GM18867 (cell line): ENCODE measurements at regions not wholly inside any gene's neighbourhood (a gene's known extent, or its start where the extent isn't known, plus 50 kb on each side); places are given as distances from the start of the nearest gene placed in this dataset.
A peak's percentile ranks its signal among the peaks of the same experiment; 100 is the strongest.
"Not testable (repeated sequence)": the region's sequence is repeated elsewhere in the genome, so short reads cannot be mapped to it uniquely, and the experiment has no call there.

Source experiments
- ATAC-seq: cut with Tn5 transposase; IDR thresholded peaks from one replicate; pipeline ENCODE4 v1.9.1; 2021; ENCODE audit warnings: mild to moderate bottlenecking, moderate library complexity; ENCODE audit not compliant: unreplicated experiment

GRCh38 chr17:64773836-64774761 is 112.0 kb upstream of the SMURF2 start:
- ATAC-seq, result peak; percentile 30

- no peak for ATAC-seq
Measured at GRCh38 chr17:64773386-64773835, 111.3 kb upstream of the SMURF2 start.

- no peak for ATAC-seq
Measured at GRCh38 chr17:64772845-64773299, 110.8 kb upstream of the SMURF2 start.

- no peak for ATAC-seq
Measured at GRCh38 chr17:64771980-64772844, 110.1 kb upstream of the SMURF2 start.

GRCh38 chr17:64769712-64770111 is 107.6 kb upstream of the SMURF2 start:
- no peak for ATAC-seq

GRCh38 chr17:64767269-64767997 is 105.3 kb upstream of the SMURF2 start:
- ATAC-seq, result no peak

GRCh38 chr17:64765191-64765889 is 103.2 kb upstream of the SMURF2 start:
- no peak for ATAC-seq

- no peak for ATAC-seq
Measured at GRCh38 chr17:64750891-64751677, 89.0 kb upstream of the SMURF2 start.

- no peak for ATAC-seq
Measured at GRCh38 chr17:64750478-64750877, 88.4 kb upstream of the SMURF2 start.

- no peak for ATAC-seq
Measured at GRCh38 chr17:64749306-64749705, 87.2 kb upstream of the SMURF2 start.

GRCh38 chr17:64747938-64748540 is 85.9 kb upstream of the SMURF2 start:
- ATAC-seq, result no peak

GRCh38 chr17:64742326-64742725 is 80.2 kb upstream of the SMURF2 start:
- ATAC-seq, result no peak

GRCh38 chr17:64741916-64742315 is 79.8 kb upstream of the SMURF2 start:
- ATAC-seq, result not testable (repeated sequence)

GRCh38 chr17:64741038-64741641 is 79.0 kb upstream of the SMURF2 start:
- ATAC-seq, result no peak

- ATAC-seq, result no peak
Measured at GRCh38 chr17:64739316-64740058, 77.4 kb upstream of the SMURF2 start.

GRCh38 chr17:64736804-64737492 is 74.8 kb upstream of the SMURF2 start:
- no peak for ATAC-seq

GRCh38 chr17:64732336-64733006 is 70.4 kb upstream of the SMURF2 start:
- ATAC-seq, result no peak
